K562 (cell line): ENCODE measurements at regions not wholly inside any gene's neighbourhood (a gene's known extent, or its start where the extent isn't known, plus 50 kb on each side); places are given as distances from the start of the nearest gene placed in this dataset.

Experiments used
- ARHGAP35 ChIP-seq: fragments of 450-650 bp; IDR thresholded peaks from 2 replicates; pipeline ENCODE4 v1.6.1; 2018; ENCODE audit not compliant: partially characterized antibody
- GTF2E2 ChIP-seq: fragments of 200-800 bp; sonication (Bioruptor generic); IDR thresholded peaks from 2 replicates; pipeline ENCODE4 v1.6.1; 2016; ENCODE audit warnings: missing genetic modification characterization, missing compliant biosample characterization
- TEAD4 ChIP-seq, 2 experiments: sonication (generic) in 1 of 2; formaldehyde crosslinking in 1 of 2; IDR thresholded peaks; 2 replicates each; pipeline versions ENCODE4 v1.6.1 to v1.8.0; 2012 to 2022; ENCODE audit warnings: borderline replicate concordance in 1 of 2, inconsistent platforms in 1 of 2, low read length in 1 of 2, mild to moderate bottlenecking in 1 of 2, missing genetic modification reagents in 1 of 2
- ZNF707 ChIP-seq: fragments of 250-450 bp; sonication (Bioruptor Pico); conservative IDR thresholded peaks from 2 replicates; pipeline ENCODE4 v1.8.0; 2022; ENCODE audit warnings: inconsistent platforms, mild to moderate bottlenecking, moderate library complexity
- TF ChIP-seq, protein P1 (sequence below): fragments of 250-450 bp; sonication (Bioruptor Pico); IDR thresholded peaks from 2 replicates; pipeline ENCODE4 v1.4.0; 2020; ENCODE audit warnings: mild to moderate bottlenecking
- TF ChIP-seq, protein P2 (sequence below): fragments of 450-650 bp; IDR thresholded peaks from 2 replicates; pipeline ENCODE4 v1.6.1; 2018; ENCODE audit warnings: mild to moderate bottlenecking, low read depth; ENCODE audit not compliant: partially characterized antibody
- TF ChIP-seq, protein P3 (sequence below): fragments of 250-450 bp; sonication (Bioruptor Pico); IDR thresholded peaks from 2 replicates; pipeline ENCODE4 v1.8.0; 2022; ENCODE audit warnings: inconsistent platforms

DNA sequence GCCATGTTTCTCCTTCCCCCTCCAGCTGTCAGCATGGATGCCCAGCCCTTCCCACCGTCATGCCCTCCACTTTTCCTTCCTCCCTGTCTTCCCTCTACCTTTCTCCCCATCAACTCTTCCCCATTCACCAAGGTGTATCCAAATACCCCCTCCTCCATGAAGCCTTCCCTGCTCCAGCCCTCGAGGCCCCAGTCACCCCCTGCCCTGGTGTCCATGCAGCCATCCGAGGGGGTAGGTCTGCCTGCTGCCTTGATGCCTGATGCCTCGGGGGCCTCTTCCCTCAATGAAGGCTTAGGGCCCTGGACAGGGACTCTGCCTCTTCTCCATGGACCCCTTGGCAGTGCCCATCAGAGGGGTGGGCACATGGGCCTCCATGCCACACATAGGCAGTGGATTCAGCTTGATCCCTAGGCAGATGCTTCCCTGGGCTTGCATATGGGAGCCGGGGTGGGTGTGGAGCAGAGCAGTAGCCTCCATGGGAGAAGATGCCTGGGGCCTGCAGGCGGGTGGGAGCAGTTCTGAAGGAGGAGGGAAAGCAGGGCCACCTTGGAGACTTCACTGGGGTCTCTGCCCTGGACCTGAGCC, 795.8 kb downstream of the BRD1 start (continued):
- TF ChIP-seq, protein P1, sequence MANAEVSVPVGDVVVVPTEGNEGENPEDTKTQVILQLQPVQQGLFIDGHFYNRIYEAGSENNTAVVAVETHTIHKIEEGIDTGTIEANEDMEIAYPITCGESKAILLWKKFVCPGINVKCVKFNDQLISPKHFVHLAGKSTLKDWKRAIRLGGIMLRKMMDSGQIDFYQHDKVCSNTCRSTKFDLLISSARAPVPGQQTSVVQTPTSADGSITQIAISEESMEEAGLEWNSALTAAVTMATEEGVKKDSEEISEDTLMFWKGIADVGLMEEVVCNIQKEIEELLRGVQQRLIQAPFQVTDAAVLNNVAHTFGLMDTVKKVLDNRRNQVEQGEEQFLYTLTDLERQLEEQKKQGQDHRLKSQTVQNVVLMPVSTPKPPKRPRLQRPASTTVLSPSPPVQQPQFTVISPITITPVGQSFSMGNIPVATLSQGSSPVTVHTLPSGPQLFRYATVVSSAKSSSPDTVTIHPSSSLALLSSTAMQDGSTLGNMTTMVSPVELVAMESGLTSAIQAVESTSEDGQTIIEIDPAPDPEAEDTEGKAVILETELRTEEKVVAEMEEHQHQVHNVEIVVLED = no peak
- TF ChIP-seq TEAD4 (IDR thresholded peaks at IDR 0.05; ENCODE audit: low read length) (no peak), TEAD4 (CRISPR knock-in tag; IDR thresholded peaks at IDR 0.05; ENCODE audit: borderline replicate concordance) (no peak), ZNF707 (CRISPR knock-in tag) (no peak), GTF2E2 (no peak), ARHGAP35 (no peak)
- TF ChIP-seq, protein P2, sequence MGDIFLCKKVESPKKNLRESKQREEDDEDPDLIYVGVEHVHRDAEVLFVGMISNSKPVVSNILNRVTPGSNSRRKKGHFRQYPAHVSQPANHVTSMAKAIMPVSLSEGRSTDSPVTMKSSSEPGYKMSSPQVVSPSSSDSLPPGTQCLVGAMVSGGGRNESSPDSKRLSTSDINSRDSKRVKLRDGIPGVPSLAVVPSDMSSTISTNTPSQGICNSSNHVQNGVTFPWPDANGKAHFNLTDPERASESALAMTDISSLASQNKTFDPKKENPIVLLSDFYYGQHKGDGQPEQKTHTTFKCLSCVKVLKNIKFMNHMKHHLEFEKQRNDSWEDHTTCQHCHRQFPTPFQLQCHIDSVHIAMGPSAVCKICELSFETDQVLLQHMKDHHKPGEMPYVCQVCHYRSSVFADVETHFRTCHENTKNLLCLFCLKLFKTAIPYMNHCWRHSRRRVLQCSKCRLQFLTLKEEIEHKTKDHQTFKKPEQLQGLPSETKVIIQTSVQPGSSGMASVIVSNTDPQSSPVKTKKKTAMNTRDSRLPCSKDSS = no peak
- TF ChIP-seq, protein P3, sequence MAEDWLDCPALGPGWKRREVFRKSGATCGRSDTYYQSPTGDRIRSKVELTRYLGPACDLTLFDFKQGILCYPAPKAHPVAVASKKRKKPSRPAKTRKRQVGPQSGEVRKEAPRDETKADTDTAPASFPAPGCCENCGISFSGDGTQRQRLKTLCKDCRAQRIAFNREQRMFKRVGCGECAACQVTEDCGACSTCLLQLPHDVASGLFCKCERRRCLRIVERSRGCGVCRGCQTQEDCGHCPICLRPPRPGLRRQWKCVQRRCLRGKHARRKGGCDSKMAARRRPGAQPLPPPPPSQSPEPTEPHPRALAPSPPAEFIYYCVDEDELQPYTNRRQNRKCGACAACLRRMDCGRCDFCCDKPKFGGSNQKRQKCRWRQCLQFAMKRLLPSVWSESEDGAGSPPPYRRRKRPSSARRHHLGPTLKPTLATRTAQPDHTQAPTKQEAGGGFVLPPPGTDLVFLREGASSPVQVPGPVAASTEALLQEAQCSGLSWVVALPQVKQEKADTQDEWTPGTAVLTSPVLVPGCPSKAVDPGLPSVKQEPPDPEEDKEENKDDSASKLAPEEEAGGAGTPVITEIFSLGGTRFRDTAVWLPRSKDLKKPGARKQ (CRISPR knock-in tag) = no peak
